T-cell (primary cell): ENCODE measurements at regions not wholly inside any gene's neighbourhood (a gene's known extent, or its start where the extent isn't known, plus 50 kb on each side); places are given as distances from the start of the nearest gene placed in this dataset.

Experiments
- ATAC-seq, 4 experiments: fragments of 200-7000 bp in 3 of 4; fragments of 150-1000 bp in 1 of 4; cut with Tn5 transposase; replicated peaks in 1 of 4; 1 replicate in 3 of 4; 2 replicates in 1 of 4; pipeline ENCODE4 v1.10.0; 2021; ENCODE audit warnings: moderate library complexity in 3 of 4, mild to moderate bottlenecking in 2 of 4, moderate number of reproducible peaks in 1 of 4
- CTCF ChIA-PET, 2 donors: fragments of 300-600 bp; sonication (Branson Sonifier 250); formaldehyde crosslinking; loops; one replicate each; lab custom pipeline; 2022; ENCODE audit warnings: antibody characterized with exemption in 2 of 2; lab: Charles Lee
- POLR2A ChIA-PET, 2 donors: fragments of 300-600 bp; sonication (Branson Sonifier 250); formaldehyde crosslinking; loops; one replicate each; lab custom pipeline; 2022; ENCODE audit warnings: antibody characterized with exemption in 2 of 2; lab: Charles Lee
- DNase-seq, 35 experiments: peaks; one replicate each; pipeline versions ENCODE4 v3.0.0 to v3.0.0-alpha.2; 2013 to 2023
- H3K27ac ChIP-seq: one replicate; pipeline ENCODE4 v1.5.1; 2013; ENCODE audit warnings: low read length
- H3K27me3 ChIP-seq, 2 experiments: replicated peaks in 1 of 2; 1 replicate in 1 of 2; 2 replicates in 1 of 2; pipeline versions ENCODE4 v1.6.1 to v1.7.0; 2013; ENCODE audit warnings: low read length in 1 of 2, mixed read lengths in 1 of 2; ENCODE audit not compliant: control insufficient read depth in 2 of 2, insufficient read depth in 2 of 2; ENCODE audit errors: extremely low read depth in 1 of 2
- H3K36me3 ChIP-seq, 2 donors: 1 replicate in 1 of 2; 2 replicates in 1 of 2; pipeline versions ENCODE4 v1.6.1 to v1.7.0; 2013; ENCODE audit warnings: low read length in 1 of 2; ENCODE audit not compliant: control insufficient read depth in 2 of 2, insufficient read depth in 1 of 2; ENCODE audit errors: extremely low read depth in 1 of 2
- H3K4me1 ChIP-seq, 2 experiments: 1 replicate in 1 of 2; 2 replicates in 1 of 2; pipeline versions ENCODE4 v1.6.1 to v1.7.0; 2013; ENCODE audit warnings: low read length in 2 of 2, mixed read lengths in 1 of 2; ENCODE audit not compliant: insufficient read depth in 2 of 2, control insufficient read depth in 1 of 2; ENCODE audit errors: extremely low read depth in 1 of 2
- H3K4me3 ChIP-seq, 2 donors: 1 replicate in 1 of 2; 2 replicates in 1 of 2; pipeline versions ENCODE4 v1.5.1 to v1.7.0; 2013; ENCODE audit warnings: mild to moderate bottlenecking in 2 of 2, low read length in 1 of 2, moderate library complexity in 1 of 2; ENCODE audit not compliant: control insufficient read depth in 1 of 2; ENCODE audit errors: extremely low read depth in 1 of 2
- H3K9me3 ChIP-seq: 2 replicates; pipeline ENCODE4 v1.7.0; 2013
- H3K27ac Mint-ChIP-seq, 2 donors: one replicate each; pipeline ENCODE4 v1.8.0; 2020 to 2021; ENCODE audit warnings: mild to moderate bottlenecking in 2 of 2, mixed read lengths in 2 of 2
- H3K27me3 Mint-ChIP-seq, 2 donors: one replicate each; pipeline ENCODE4 v1.8.0; 2021 to 2022; ENCODE audit warnings: mixed read lengths in 2 of 2
- H3K36me3 Mint-ChIP-seq: one replicate; pipeline ENCODE4 v1.8.0; 2021; ENCODE audit warnings: mixed read lengths
- H3K4me1 Mint-ChIP-seq, 3 donors: one replicate each; pipeline ENCODE4 v1.8.0; 2020 to 2022; ENCODE audit warnings: mixed read lengths in 3 of 3, mild to moderate bottlenecking in 1 of 3
- H3K4me3 Mint-ChIP-seq, 3 donors: one replicate each; pipeline ENCODE4 v1.8.0; 2020 to 2022; ENCODE audit warnings: mild to moderate bottlenecking in 3 of 3, mixed read lengths in 3 of 3, moderate library complexity in 3 of 3
- H3K9me3 Mint-ChIP-seq, 3 donors: one replicate each; pipeline ENCODE4 v1.8.0; 2020 to 2022; ENCODE audit warnings: mixed read lengths in 3 of 3
- whole genome bisulfite sequencing: methylation state at CpG from one replicate; pipeline ENCODE4 v1.1.5; 2013; ENCODE audit warnings: missing lambda C conversion rate; ENCODE audit not compliant: insufficient coverage; 5-methylcytosine and 5-hydroxymethylcytosine counted together

DNA sequence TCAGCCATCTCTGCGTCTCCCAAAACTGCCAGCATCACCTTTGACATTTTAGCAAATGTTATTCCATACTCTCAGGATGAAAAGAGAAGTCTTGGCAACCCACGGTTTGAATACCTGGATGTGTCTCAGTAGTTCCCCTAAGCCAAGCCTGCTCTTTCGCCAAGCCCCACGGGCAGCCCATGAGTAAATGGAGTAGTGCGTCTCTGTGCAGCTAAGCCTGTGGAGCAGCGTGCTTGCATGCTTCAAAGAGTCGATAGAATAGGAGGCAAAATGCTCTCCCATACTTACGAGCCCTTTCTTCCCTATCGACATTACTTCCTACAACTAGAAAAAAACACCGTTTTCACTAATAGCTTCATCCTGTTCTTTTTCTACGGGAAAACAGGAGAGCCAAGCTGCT is 634.5 kb upstream of the TMEM132C start:
- ATAC-seq (no peak), DNase-seq (no peak)
- H3K27ac ChIP-seq = no peak overlapping the region
- POLR2A ChIA-PET = no interaction called here
- no peak overlapping the region for H3K27ac Mint-ChIP-seq
- CTCF ChIA-PET = no interaction called here
- H3K4me1 Mint-ChIP-seq = no peaks in the 10 kb centered on the region
- H3K4me3 Mint-ChIP-seq = no peak overlapping the region
- peaks cover 0 to 13% (median 0%) of the 10 kb centered on the region in 3 donors for H3K9me3 Mint-ChIP-seq
- no peak overlapping the region for H3K4me3 ChIP-seq
- no peaks in the 10 kb centered on the region for H3K27me3 Mint-ChIP-seq
- no peaks in the 10 kb centered on the region for H3K36me3 Mint-ChIP-seq
- H3K27me3 ChIP-seq = no peaks in the 10 kb centered on the region
- H3K4me1 ChIP-seq = no peaks in the 10 kb centered on the region
- no peaks in the 10 kb centered on the region for H3K36me3 ChIP-seq
- 93% methylated on average over 8 of the region's 11 CpGs for WGBS
- H3K9me3 ChIP-seq = no peaks in the 10 kb centered on the region

DNA sequence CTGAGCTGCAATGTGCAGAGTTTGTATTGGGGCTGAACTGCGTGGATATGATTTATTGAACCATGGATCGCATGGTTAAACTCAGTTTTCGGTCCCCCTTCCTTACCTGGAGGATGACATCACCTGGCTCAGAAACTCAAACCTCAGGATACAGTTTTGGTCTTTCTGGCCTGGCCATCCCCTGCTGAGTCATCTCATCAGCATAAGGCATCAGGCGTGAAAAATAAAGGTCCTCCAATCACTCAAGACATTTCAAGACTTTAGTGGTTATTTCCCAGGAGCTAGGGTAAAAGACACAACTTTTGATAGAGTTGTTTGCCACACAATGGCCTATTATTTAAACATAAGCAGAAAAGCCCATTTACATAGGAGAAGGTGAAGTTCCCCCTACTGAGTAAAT is 631.1 kb upstream of the TMEM132C start:
- H3K36me3 ChIP-seq = no peaks in the 10 kb centered on the region
- no peak overlapping the region for H3K27ac ChIP-seq
- no peaks in the 10 kb centered on the region for H3K27me3 ChIP-seq
- Mint-ChIP-seq H3K27me3 (no peaks in the 10 kb centered on the region), H3K27ac (no peak overlapping the region), H3K4me1 (no peaks in the 10 kb centered on the region), H3K4me3 (no peak overlapping the region), H3K9me3 (peaks cover 0 to 16% (median 4%) of the 10 kb centered on the region in 3 donors), H3K36me3 (no peaks in the 10 kb centered on the region)
- CTCF ChIA-PET = interaction anchor here in 1 of 2 donors (0.5 kb wide), 1 partner anchor 13 kb away, joined by 3 read pairs; no protein-coding TSS in a partner anchor
- ATAC-seq (no peak), DNase-seq (no peak)
- no peaks in the 10 kb centered on the region for H3K4me1 ChIP-seq
- no peaks in the 10 kb centered on the region for H3K9me3 ChIP-seq
- H3K4me3 ChIP-seq = no peak overlapping the region
- POLR2A ChIA-PET = no interaction called here
- WGBS = 68% methylated on average over 3 of the region's 4 CpGs

DNA sequence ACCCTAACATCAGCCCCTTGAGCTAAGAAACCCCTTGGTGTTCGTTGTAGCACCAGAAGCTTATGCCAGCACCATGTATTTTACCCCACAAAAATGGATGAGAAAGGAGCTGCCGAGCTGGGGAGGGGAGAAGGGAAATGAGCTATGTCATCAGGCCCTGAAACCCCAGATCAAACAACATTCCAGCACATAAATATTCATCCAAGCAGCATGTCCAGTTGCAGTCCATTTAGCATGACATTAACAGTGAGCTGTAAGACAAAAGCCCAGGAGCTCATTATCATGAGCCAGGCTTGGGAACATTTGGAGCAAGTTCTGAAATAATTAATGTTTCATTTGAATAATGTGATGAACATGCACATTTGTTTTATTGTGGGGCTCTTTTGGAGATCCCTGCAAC is 630.1 kb upstream of the TMEM132C start:
- H3K36me3 Mint-ChIP-seq = no peaks in the 10 kb centered on the region
- DNase-seq (no peak), ATAC-seq (no peak)
- no peak overlapping the region for H3K4me3 Mint-ChIP-seq
- no peak overlapping the region for H3K4me3 ChIP-seq
- no peaks in the 10 kb centered on the region for H3K27me3 Mint-ChIP-seq
- H3K9me3 Mint-ChIP-seq = peaks cover 0 to 12% (median 4%) of the 10 kb centered on the region in 3 donors
- H3K27ac ChIP-seq = no peak overlapping the region
- no peaks in the 10 kb centered on the region for H3K4me1 ChIP-seq
- H3K4me1 Mint-ChIP-seq = no peaks in the 10 kb centered on the region
- H3K9me3 ChIP-seq = no peaks in the 10 kb centered on the region
- no peaks in the 10 kb centered on the region for H3K27me3 ChIP-seq
- no peak overlapping the region for H3K27ac Mint-ChIP-seq
- H3K36me3 ChIP-seq = no peaks in the 10 kb centered on the region
- no CpG with 5 or more reads among the region's 2 CpGs for WGBS
- CTCF ChIA-PET = interaction anchor here in 1 of 2 donors (0.6 kb wide), 1 partner anchor 1853 kb away, joined by 5 read pairs; no protein-coding TSS in a partner anchor
- POLR2A ChIA-PET = no interaction called here

DNA sequence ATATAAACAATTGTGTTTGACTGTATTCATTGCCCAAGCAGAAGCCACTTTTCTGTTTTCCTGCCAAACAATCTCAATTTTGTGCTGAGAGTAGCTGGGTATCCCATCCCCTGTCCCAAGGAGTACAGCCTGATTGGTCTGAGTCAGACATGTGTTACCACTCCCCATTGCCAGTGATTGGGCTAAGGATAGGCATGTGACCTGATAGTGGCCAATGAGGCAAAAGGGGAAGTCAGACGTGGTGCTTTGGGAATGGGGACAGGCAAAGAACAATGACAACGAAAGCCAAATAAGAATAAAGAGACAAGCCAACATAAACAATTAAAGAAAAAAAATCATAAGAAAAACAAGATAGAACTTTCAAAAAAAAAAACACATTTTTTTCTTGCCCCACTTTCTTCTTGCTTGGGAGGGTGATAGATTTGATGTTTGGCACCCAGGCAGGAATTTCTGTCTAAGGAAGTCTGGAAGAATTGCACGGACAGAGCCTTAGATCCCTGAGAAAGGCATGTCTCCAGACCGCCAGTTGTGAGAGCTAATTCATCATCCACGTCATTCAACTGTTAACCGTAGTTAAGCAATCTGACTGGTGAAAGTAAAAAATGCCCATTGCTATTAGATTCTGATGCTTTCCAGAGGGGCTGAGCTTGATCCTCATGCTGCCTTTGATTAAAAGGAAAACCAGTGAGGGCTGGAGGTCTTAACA is 626.6 kb upstream of the TMEM132C start:
- Histone ChIP-seq H3K36me3 (no peaks in the 10 kb centered on the region), H3K4me1 (no peaks in the 10 kb centered on the region), H3K4me3 (no peak overlapping the region), H3K9me3 (no peaks in the 10 kb centered on the region), H3K27me3 (no peaks in the 10 kb centered on the region), H3K27ac (no peak overlapping the region)
- ChIA-PET CTCF (no interaction called here), POLR2A (no interaction called here)
- WGBS = no CpG with 5 or more reads among the region's 6 CpGs
- no peak for DNase-seq
- H3K4me1 Mint-ChIP-seq = no peaks in the 10 kb centered on the region
- no peaks in the 10 kb centered on the region for H3K36me3 Mint-ChIP-seq
- no peak overlapping the region for H3K4me3 Mint-ChIP-seq
- peaks cover 7 to 16% (median 8%) of the 10 kb centered on the region in 3 donors for H3K9me3 Mint-ChIP-seq
- H3K27ac Mint-ChIP-seq = no peak overlapping the region
- no peaks in the 10 kb centered on the region for H3K27me3 Mint-ChIP-seq
- no peak for ATAC-seq

DNA sequence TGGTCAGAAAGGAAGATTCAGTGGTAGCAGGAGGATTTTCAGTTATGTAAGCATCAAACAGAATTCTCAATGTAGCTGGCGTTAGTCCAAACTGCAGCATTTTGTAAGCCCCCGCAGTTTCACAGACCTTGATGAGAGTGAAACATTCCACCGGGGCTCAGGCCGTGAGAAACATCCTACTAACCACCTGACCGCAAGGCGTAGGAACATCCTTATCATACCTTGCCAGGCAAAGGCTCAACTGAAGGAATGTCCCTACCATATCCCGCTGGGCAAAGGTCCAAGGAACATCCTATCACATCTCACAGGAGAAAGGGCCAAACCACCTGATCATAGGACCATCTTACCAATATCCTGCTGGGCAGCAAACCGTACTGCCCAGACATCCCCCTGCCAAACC is 624.8 kb upstream of the TMEM132C start:
- no peaks in the 10 kb centered on the region for H3K4me1 Mint-ChIP-seq
- CTCF ChIA-PET = no interaction called here
- no peak overlapping the region for H3K4me3 Mint-ChIP-seq

GRCh38 chr12:127648321-127648720 is 618.6 kb upstream of the TMEM132C start:
- H3K4me1 Mint-ChIP-seq = no peaks in the 10 kb centered on the region
- H3K4me1 ChIP-seq = no peaks in the 10 kb centered on the region
- POLR2A ChIA-PET = no interaction called here
- CTCF ChIA-PET = interaction anchor here in 1 of 2 donors (0.6 kb wide), 1 partner anchor 13 kb away, joined by 3 read pairs; no protein-coding TSS in a partner anchor
- H3K27me3 ChIP-seq = no peaks in the 10 kb centered on the region
- H3K36me3 ChIP-seq = no peaks in the 10 kb centered on the region
- ATAC-seq (no peak), DNase-seq (no peak)
- no peak overlapping the region for H3K27ac Mint-ChIP-seq
- H3K36me3 Mint-ChIP-seq = no peaks in the 10 kb centered on the region
- peaks cover 5 to 16% (median 7%) of the 10 kb centered on the region in 3 donors for H3K9me3 Mint-ChIP-seq
- 83% methylated on average over 1 of the region's 5 CpGs for WGBS
- no peaks in the 10 kb centered on the region for H3K9me3 ChIP-seq
- no peaks in the 10 kb centered on the region for H3K27me3 Mint-ChIP-seq
- no peak overlapping the region for H3K4me3 ChIP-seq
- H3K27ac ChIP-seq = no peak overlapping the region
- H3K4me3 Mint-ChIP-seq = no peak overlapping the region

More for the DNA sequence above, 624.8 kb upstream of the TMEM132C start:
- no peak overlapping the region for H3K4me3 ChIP-seq
- Mint-ChIP-seq H3K27ac (no peak overlapping the region), H3K36me3 (no peaks in the 10 kb centered on the region), H3K9me3 (peaks cover 7 to 19% (median 8%) of the 10 kb centered on the region in 3 donors), H3K27me3 (no peaks in the 10 kb centered on the region)
- no peak for ATAC-seq
- no peak for DNase-seq
- H3K27me3 ChIP-seq = no peaks in the 10 kb centered on the region
- H3K4me1 ChIP-seq = no peaks in the 10 kb centered on the region
- H3K9me3 ChIP-seq = no peaks in the 10 kb centered on the region
- no peaks in the 10 kb centered on the region for H3K36me3 ChIP-seq
- 91% methylated on average over 8 of the region's 8 CpGs for WGBS
- H3K27ac ChIP-seq = no peak overlapping the region
- POLR2A ChIA-PET = no interaction called here
